SU-DHL-6 (cell line): ENCODE measurements at regions not wholly inside any gene's neighbourhood (a gene's known extent, or its start where the extent isn't known, plus 50 kb on each side); places are given as distances from the start of the nearest gene placed in this dataset.

Source experiments
- H2AFZ ChIP-seq: fragments of 200-600 bp; sonication (generic); 2 replicates; pipeline ENCODE4 v1.6.1; 2014; ENCODE audit warnings: low read depth, mild to moderate bottlenecking, moderate library complexity, mixed read lengths, antibody characterized with exemption, low read length; ENCODE audit not compliant: severe bottlenecking
- H3F3A ChIP-seq: fragments of 200-600 bp; shearing (Covaris generic); 2 replicates; pipeline ENCODE4 v1.6.0; 2016; ENCODE audit warnings: antibody characterized with exemption, mild to moderate bottlenecking; ENCODE audit not compliant: insufficient read depth
- H3K27ac ChIP-seq: fragments of 200-600 bp; sonication (generic); 2 replicates; pipeline ENCODE4 v1.5.1; 2016; ENCODE audit warnings: low read depth, mild to moderate bottlenecking, low read length, moderate library complexity, mixed read lengths
- H3K27me3 ChIP-seq: fragments of 200-600 bp; sonication (generic), shearing (Covaris generic); 2 replicates; pipeline ENCODE4 v1.6.0; 2014; ENCODE audit warnings: mild to moderate bottlenecking, low read length
- H3K36me3 ChIP-seq: fragments of 200-600 bp; sonication (generic); 2 replicates; pipeline ENCODE4 v1.6.1; 2014; ENCODE audit warnings: mild to moderate bottlenecking, low read length, mixed read lengths
- H3K4me2 ChIP-seq: fragments of 300-600, 200-600 bp; shearing (Covaris generic), sonication (generic); 2 replicates; pipeline ENCODE4 v1.6.0; 2014; ENCODE audit warnings: low read length, low read depth, mild to moderate bottlenecking; ENCODE audit not compliant: poor library complexity, severe bottlenecking
- H3K4me3 ChIP-seq: fragments of 200-600 bp; sonication (generic); 2 replicates; pipeline ENCODE4 v1.5.1; 2014; ENCODE audit warnings: antibody characterized with exemption, low read length, mild to moderate bottlenecking, mixed read lengths; ENCODE audit not compliant: insufficient read depth, poor library complexity, severe bottlenecking
- H3K79me2 ChIP-seq: fragments of 200-600 bp; sonication (generic); 2 replicates; pipeline ENCODE4 v1.6.1; 2014; ENCODE audit warnings: mild to moderate bottlenecking, low read length, moderate library complexity; ENCODE audit not compliant: insufficient read depth
- H3K9ac ChIP-seq: fragments of 200-600 bp; sonication (generic); 2 replicates; pipeline ENCODE4 v1.7.0; 2014; ENCODE audit warnings: mild to moderate bottlenecking, low read length
- H3K9me2 ChIP-seq: fragments of 200-600 bp; sonication (generic); replicated peaks from 2 replicates; pipeline ENCODE4 v1.6.1; 2014; ENCODE audit warnings: low read length; ENCODE audit not compliant: insufficient read depth
- H3K9me3 ChIP-seq: fragments of 200-600 bp; sonication (generic); 2 replicates; pipeline ENCODE4 v1.6.1; 2014; ENCODE audit warnings: low read length, mixed read lengths; ENCODE audit not compliant: insufficient read depth
- H4K20me1 ChIP-seq: fragments of 200-600 bp; sonication (generic); 2 replicates; pipeline ENCODE4 v1.6.1; 2014; ENCODE audit warnings: low read depth, mild to moderate bottlenecking, antibody characterized with exemption, low read length, moderate library complexity, mixed read lengths
- CTCF ChIP-seq: fragments of 200-600 bp; sonication (generic); IDR thresholded peaks from one replicate; pipeline ENCODE4 v1.5.1; 2017; ENCODE audit warnings: antibody characterized with exemption, mild to moderate bottlenecking, low read length, moderate library complexity; ENCODE audit not compliant: insufficient read depth, poor library complexity, severe bottlenecking
- EZH2phosphoT487 ChIP-seq: fragments of 200-600 bp; sonication (generic), shearing (Covaris generic); conservative IDR thresholded peaks from 2 replicates; pipeline ENCODE4 v1.6.1; 2018; ENCODE audit warnings: mild to moderate bottlenecking, antibody characterized with exemption, low read length, moderate library complexity, mixed read lengths

GRCh38 chr11:38460429-38460828, 1862.4 kb upstream of the RAG2 start:
- Histone ChIP-seq H3K9me3 (no peaks in the 10 kb centered on the region), H3K27ac (no peak overlapping the region), H3K4me2 (no peak overlapping the region), H3K9ac (no peak overlapping the region), H3K79me2 (no peaks in the 10 kb centered on the region), H3F3A (no peaks in the 10 kb centered on the region), H3K36me3 (no peaks in the 10 kb centered on the region), H3K27me3 (no peaks in the 10 kb centered on the region), H3K9me2 (no peaks in the 10 kb centered on the region), H4K20me1 (no peaks in the 10 kb centered on the region), H3K4me3 (no peak overlapping the region), H2AFZ (no peak overlapping the region)
- no peak for TF ChIP-seq EZH2phosphoT487
- TF ChIP-seq CTCF: no peak

- H3F3A ChIP-seq: no peaks in the 10 kb centered on the region
- no peak for TF ChIP-seq EZH2phosphoT487
- no peaks in the 10 kb centered on the region for H3K79me2 ChIP-seq
- H3K27ac ChIP-seq: no peak overlapping the region
- H3K9me3 ChIP-seq: no peaks in the 10 kb centered on the region
- H3K27me3 ChIP-seq: no peaks in the 10 kb centered on the region
- no peaks in the 10 kb centered on the region for H3K36me3 ChIP-seq
- no peak overlapping the region for H3K4me2 ChIP-seq
- no peak overlapping the region for H3K9ac ChIP-seq
- H3K9me2 ChIP-seq: no peaks in the 10 kb centered on the region
- no peak overlapping the region for H3K4me3 ChIP-seq
- H4K20me1 ChIP-seq: no peaks in the 10 kb centered on the region
- no peak overlapping the region for H2AFZ ChIP-seq
Measured at GRCh38 chr11:38456371-38456770, 1858.3 kb upstream of the RAG2 start.

- Histone ChIP-seq H3K9me2 (no peaks in the 10 kb centered on the region), H3K9me3 (no peaks in the 10 kb centered on the region), H3K79me2 (no peaks in the 10 kb centered on the region), H3K4me2 (no peak overlapping the region), H3K36me3 (no peaks in the 10 kb centered on the region), H3K4me3 (no peak overlapping the region), H4K20me1 (no peaks in the 10 kb centered on the region), H3K27ac (no peak overlapping the region), H3F3A (no peaks in the 10 kb centered on the region), H2AFZ (no peak overlapping the region), H3K27me3 (no peaks in the 10 kb centered on the region), H3K9ac (no peak overlapping the region)
- TF ChIP-seq EZH2phosphoT487 (no peak), CTCF (no peak)
Measured at GRCh38 chr11:38448284-38448683, 1850.2 kb upstream of the RAG2 start.

GRCh38 chr11:38446336-38446735, 1848.3 kb upstream of the RAG2 start:
- H3K4me2 ChIP-seq: no peak overlapping the region
- H3K36me3 ChIP-seq: no peaks in the 10 kb centered on the region
- no peaks in the 10 kb centered on the region for H3K27me3 ChIP-seq
- TF ChIP-seq CTCF (no peak), EZH2phosphoT487 (no peak)
- no peaks in the 10 kb centered on the region for H3K79me2 ChIP-seq
- H4K20me1 ChIP-seq: no peaks in the 10 kb centered on the region
- H3K9me2 ChIP-seq: no peaks in the 10 kb centered on the region
- no peak overlapping the region for H2AFZ ChIP-seq
- no peaks in the 10 kb centered on the region for H3K9me3 ChIP-seq
- H3F3A ChIP-seq: no peaks in the 10 kb centered on the region
- H3K27ac ChIP-seq: no peak overlapping the region
- no peak overlapping the region for H3K9ac ChIP-seq
- no peak overlapping the region for H3K4me3 ChIP-seq
